HCT116 (cell line): ENCODE measurements at regions not wholly inside any gene's neighbourhood (a gene's known extent, or its start where the extent isn't known, plus 50 kb on each side); places are given as distances from the start of the nearest gene placed in this dataset.

Experiments
- MAX ChIP-seq: IDR thresholded peaks from 2 replicates; pipeline ENCODE4 v1.6.1; 2012
- RAD21 ChIP-seq: IDR thresholded peaks from 2 replicates; pipeline ENCODE4 v1.6.1; 2012; ENCODE audit warnings: low read depth, mild to moderate bottlenecking

- TF ChIP-seq MAX: no peak
- TF ChIP-seq RAD21: no peak
These were observed 704.6 kb downstream of the CCSER2 start for GRCh38 chr10:85032981-85033380.
